Myocyte (in vitro differentiated cells): ENCODE measurements at regions not wholly inside any gene's neighbourhood (a gene's known extent, or its start where the extent isn't known, plus 50 kb on each side); places are given as distances from the start of the nearest gene placed in this dataset.
A peak's percentile ranks its signal among the peaks of the same experiment; 100 is the strongest.

Experiments
- DNase-seq: peaks from one replicate; pipeline ENCODE4 v3.0.0-alpha.2; 2012; ENCODE audit warnings: low read depth

DNA sequence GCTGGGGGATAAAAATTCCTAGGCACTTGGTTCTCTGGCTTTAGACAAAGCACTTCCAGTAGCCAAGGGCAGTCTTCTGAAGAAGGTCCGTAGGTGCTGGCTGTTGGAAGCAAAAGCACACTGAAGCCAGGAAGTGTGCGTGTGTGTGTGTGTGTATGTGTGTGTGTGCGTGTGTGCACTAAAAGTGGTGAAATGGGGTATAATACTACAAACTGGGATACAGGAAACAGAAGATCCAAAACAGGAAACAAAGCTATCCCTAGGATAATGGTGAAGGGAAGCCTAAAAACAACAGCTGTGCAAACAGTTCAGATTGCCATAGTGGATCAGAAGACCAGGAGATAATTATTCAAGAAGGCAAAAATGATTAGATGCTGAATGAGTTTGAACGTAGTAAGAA, 103.4 kb downstream of the IL20RB start:
- peak; percentile 7 for DNase-seq

DNA sequence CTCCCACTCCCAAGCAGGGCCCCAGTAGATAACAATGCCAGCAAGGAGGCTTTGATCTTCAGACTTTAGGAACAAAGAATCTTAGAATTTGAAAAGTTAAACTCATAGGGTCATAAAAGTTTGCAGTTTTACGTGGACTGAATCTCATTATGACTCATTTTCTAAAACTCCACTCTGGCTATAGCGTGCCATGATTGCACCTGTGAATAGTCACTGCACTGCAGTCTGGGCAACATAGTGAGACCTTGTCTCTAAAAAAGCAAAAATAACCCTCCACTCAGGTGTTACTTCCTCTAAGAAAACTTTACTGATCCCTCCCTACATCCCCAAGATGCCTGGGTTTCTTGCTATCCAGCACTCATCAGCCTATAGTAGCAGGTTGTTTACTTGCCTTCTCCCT, 104.5 kb downstream of the IL20RB start:
- no peak for DNase-seq

DNA sequence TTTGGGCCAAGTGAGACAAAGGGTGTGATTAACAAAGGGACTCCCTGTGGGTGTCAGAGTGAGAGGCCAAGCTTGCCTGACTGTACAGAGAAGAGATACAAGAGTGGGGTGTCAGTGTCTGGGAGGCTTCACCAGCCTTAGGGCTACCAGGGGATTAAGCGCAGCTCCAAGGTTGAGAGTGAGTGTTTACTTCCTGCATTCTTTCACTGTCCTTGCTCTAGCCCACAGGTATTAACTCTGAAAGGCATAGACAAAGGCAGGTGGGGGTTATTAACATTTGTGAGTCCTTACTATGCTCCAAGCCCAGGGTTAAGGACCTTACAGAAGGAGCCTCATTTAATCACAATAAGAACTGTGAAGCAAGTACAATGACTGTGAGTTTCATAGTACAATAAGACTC, 107.6 kb downstream of the IL20RB start:
- DNase-seq, result no peak

DNA sequence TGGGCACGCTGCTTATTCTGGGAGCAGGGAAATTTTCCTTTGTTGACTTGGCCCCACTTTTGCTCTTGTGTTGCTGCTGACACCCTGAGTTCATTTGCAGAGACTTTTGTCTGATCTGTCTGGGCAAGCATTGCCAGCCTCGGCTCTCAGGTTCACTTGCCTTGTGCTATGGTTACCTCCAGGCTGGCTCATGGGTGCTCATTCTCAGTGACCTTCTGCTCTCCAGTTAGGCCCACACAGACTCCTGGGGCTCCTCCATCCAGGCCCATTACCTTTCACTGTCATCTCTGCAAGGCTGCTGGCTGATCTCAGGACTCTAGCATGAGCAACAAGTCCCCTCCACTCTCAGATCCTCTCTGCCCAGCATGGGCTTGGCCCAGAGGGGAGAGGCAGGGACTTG, 108.3 kb downstream of the IL20RB start:
- DNase-seq, result no peak

DNA sequence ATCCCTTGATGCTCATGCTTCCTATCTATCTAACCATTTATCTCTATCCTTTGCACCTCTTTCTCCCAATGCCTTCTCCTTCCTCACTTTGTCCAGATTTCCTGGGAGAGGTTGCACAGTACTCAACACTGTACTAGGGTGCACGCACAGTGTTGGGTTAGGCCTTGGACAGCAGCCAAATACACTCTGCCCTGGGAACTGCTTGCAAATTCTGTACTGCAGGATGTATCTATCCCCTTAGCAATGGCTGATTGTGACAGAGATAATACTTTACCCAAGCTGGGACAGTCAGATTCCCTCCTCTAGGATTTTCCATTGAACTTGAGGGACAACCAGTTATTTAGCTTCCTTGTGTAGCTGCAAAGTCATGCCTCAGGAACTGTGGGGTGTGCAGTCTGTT, 113.3 kb downstream of the IL20RB start:
- no peak for DNase-seq

DNA sequence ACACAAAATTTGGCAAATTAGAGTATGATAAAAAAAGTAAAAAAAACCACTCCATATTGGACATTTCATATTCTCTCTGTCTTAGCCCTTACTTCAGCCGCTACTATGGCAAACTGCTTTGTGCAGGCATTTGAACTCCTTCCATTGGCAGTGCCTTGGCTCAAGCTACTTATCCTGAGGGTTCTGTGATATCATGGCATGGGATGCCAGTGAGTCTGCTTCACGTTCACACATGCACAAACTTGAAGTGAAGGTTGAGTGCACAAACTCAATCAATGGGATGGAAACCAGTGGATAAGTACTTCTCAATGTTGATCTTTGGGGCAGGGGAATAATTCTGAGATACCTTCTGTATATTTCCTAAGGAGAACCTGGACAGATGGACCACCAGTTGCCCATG, 117.2 kb downstream of the IL20RB start:
- DNase-seq, result no peak

DNA sequence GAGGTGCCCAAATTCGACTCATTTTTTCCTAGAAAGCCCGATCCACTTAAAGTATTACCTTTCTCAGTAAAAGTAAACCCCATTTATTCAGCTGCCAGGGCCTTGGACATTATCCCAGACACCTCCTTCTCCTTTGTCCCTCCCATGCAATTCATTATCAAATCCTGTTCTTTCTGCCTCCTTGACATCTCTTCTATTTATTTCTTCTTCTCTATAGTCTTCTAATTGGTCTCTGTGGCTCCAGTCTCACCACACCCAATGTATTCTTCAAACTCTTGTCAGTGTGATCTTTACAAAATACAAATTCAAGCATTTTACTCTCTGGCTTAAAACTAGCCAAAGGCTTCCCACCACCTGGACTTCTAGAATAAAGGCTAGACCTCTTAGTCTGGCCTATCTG, 120.3 kb downstream of the IL20RB start:
- DNase-seq, result no peak

DNA sequence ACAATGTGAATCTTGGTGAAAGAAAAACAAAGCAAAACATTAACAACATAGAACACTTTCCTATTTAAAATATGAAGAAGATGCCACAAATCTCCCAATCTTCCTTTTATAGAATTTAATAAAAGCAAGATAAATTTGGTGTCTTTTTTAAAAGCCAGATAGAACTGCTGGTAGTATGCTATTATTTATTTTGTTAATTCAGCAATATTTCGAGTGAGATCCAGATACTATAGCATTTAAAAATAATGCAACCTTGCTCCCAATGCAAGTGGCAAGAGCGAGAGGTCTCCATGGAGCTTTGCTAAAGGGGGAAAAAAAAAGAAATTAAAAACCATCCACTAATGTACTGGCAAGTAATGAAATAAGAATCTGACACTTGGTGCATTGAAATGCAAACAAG, 121.8 kb downstream of the IL20RB start:
- no peak for DNase-seq

DNA sequence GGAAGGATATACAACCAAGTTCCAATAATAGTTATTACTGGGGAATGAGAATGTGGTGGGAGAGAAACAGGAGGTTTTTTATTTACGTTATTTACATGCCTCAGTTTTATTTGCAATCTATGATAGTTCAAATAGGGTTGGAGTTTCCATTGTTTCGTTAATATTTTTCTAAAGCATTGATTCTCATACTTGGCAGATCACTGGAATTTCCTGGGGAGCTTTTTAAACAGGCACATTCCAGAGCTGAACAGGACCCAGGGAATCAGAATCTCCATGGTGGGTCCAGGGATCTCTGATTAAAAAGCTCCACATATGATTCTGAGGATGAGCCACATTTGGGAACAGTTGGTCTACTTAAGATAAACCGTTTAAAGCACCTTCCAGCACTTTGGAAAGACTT, 123.9 kb downstream of the IL20RB start:
- no peak for DNase-seq

DNA sequence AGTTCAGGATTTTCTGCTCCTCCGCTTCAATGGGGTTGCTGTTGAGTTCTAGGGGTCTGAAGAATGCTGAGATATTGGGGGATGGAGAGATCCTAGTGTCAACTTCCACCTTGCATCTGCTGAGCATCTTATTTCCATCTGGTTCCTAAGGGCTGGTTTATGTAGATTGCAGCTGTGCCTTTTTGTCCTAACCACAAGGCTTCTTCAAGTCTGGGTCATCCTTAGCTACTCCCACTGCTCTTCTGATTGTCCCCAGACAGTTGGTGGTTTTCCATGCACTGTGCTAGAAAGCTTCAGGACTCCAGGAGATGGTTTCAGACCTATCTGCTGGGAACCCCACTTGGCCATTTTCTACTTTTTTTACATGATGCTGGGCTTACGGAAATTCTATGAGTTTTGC, 125.0 kb downstream of the IL20RB start:
- no peak for DNase-seq

DNA sequence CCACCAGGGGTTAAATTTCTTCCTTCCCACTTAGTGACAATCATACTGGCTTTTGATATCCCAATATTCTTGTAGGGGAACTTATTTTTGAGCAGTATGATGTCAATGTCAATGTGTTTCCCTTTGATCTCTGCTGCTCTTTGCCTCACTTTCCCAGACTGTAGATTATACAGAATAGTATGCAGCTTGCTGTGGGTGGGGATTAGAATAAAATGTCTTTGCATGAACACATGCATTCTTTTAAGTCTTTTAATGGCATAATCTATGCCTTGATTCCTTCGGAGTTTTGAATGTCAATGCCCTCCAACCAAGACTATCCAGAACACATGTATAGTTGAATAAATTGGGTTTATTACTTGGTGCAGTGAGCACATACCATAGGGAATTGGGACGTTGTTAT, 125.5 kb downstream of the IL20RB start:
- DNase-seq, result no peak

DNA sequence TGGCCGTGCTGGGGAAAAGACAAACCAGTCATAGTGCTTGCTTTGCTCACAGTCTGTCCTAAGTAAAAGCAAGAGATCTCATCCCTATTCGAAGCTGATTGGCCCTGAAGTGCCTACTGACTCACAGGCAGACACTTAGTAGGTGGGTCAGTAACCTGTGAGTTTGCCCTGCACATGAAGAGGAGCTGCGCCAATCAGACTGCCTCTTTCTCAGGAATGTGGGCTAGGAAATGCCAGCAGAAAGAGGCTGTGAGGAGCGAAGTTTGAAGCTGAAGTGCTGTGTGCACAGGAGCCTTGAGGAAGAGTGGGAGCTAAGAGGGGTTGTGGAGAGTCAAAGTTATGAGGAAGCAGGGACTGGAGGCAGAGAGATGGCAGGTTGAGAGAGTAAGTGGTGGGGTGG, 126.8 kb downstream of the IL20RB start:
- DNase-seq, result no peak

DNA sequence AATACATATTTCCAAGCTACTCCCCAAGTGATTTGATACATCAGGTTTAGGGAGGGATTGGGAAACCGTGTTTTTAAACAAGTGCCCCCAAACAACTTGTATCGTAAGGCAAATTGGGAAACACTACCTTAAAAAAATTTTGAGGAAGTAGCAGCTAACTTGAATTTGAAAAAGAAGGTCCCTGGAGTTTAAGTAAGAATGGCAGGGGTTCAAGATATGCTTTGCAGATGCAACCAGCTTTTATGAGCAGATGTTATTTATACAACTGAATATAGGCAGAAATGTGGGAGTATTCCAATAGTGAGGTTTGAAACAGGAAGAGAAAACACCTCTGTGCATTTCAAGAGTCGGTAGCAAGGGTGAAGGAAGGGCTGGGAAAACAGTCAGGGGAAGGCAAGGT, 139.6 kb downstream of the IL20RB start:
- DNase-seq, result no peak

DNA sequence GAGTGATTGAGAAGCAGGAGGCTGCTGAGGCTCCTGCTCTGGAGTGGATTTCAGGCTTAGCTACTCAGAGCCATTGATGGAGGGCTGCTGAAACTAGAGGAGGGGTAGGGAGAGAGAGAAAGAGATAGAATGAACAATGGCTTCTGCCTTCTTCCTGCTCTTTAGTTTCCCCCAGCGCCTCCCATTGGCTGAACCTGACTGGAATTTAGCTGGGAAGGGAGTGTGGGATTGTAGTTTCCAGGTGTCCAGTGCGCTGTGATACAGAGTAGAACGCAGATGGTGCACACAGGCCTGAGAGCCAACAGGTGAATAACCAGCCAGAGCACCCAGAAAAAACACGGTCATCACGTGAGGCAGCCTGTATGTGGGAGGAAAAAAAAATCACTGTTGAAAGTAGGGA, 140.1 kb downstream of the IL20RB start:
- no peak for DNase-seq

DNA sequence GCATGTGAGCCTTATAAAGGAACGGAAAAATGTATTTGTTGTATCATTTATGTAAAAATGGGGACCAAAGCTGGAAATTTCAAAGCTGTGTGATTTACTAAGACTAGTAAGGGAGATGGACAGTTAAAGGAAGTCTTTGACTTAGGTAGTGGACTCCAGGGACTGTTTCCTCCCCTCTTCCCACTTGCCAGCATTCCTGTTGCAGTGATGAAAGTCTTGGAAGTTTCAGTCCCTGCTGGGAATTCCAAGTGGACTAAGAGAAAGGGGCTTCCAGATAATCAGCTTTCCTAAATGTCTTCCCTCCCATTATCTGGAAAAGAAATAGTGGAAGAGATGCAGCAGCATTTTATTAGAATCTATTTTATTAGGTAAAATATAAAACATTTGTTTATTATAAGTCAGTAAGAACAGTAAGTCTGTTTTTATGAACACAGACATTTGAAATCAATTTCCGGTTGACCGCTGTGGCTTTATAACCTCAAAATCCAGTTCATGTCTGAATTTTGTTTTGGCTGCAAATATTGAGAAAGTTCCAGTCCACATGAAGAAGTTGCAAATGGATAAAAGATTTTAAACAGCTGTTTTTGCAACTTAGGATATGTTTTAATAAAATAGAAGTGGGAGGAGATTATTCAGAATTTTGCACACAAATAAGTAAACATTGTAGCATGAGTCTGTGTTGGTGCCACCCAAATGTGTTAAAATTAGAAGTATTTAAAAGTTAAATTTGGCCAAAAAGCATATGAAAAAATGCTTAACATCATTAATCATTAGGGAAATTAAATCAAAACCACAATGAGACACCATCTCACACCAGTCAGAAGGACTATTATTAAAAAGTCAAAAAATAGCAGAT, 141.8 kb downstream of the IL20RB start:
- DNase-seq, result no peak

DNA sequence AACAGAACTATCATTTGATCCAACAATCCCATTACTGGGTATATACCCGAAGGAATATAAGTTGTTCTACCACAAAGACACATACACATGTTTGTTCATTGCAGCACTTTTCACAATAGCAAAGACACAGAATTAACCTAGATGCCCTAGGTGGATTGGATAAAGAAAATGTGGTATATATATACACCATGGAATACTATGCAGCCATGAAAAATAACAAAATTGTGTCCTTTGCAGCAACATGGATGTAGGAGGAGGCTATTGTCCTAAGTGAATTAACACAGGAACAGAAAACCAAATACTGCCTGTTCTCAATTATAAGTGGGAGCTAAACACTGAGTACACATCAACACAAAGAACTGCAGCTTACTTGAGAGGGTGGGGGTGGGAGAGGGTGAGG, 142.5 kb downstream of the IL20RB start:
- no peak for DNase-seq

DNA sequence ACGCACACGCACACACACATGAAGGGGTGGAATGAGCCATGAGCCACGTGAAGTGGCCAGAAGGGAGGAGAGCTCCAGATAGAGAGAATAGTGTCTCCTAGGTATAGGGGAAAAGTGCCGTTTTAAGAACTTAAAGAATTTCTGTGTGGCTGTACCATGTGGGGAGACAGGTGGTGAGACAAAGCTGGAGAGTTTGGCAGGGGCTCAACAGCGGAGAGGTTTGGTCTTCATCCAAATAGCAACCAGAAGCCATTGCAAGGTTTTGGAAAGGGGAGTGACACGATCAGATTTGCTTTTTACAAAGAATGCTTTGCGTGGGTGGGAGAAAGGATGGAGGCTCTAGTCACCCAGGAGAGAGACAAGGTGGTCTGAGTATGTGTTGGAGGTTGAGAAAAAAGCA, 146.0 kb downstream of the IL20RB start:
- peak; percentile 65 for DNase-seq

DNA sequence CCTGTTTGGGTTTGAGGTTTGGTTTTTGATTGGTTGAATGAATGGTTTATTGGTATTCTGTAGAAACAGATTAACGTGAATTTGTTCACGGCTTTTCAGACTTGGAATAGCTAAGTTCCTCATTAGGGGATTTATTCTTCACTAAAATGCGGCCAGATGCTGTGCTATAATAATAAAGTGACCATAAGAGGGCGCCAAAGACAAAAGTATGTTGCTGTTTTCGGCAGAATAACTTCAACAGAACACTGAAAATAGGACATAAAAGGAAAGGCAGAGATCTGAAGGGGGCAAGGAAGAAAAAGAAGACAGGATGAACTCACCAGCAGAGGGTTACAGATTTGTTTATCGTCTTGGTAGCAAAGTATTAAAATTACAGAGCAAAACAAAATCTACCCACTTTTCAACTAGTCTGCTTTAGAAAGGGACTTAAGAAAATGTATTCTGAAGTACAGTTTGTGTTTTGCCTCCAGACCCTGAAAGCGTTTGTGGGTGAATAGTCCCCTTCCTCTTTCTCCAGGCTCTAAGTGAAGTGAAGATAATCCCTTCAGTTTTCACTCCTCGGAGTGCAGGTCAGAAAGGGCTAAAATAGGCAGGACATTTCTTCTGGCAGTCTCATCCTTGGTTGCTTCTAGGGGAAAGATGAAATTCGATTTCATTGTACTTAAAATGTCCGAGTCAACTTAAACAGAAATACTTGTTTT, 147.6 kb downstream of the IL20RB start:
- peak; percentile 78 for DNase-seq

DNA sequence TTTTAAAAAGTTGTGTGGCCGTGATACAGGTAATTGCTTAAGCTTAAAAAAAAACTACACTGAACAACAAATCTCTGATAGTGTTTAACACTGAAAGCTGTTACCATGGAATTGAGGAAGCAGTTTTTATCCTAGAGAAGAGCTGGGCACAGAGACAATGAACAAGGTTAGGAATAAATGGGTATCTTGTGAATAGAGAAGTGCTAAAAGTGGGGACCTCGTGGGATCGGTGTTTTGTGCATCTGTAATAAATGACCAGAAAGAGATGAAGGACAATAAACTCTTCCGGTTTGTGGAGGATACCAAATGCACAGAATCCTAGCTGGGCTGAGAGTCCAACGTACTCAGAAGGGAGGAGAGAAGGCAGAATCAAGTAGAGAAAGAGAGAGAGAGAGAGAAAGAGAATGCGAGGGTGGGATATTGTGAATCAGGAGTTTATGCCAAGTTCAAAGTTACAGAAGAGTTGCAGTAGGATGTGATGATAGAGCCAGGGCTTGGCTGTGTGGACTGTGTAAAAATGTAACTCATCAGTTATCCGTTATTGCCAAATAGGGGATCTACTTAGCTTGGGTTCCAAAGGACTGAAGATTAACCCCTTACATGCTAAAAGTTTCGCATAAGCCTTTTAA, 148.9 kb downstream of the IL20RB start:
- DNase-seq, result no peak

DNA sequence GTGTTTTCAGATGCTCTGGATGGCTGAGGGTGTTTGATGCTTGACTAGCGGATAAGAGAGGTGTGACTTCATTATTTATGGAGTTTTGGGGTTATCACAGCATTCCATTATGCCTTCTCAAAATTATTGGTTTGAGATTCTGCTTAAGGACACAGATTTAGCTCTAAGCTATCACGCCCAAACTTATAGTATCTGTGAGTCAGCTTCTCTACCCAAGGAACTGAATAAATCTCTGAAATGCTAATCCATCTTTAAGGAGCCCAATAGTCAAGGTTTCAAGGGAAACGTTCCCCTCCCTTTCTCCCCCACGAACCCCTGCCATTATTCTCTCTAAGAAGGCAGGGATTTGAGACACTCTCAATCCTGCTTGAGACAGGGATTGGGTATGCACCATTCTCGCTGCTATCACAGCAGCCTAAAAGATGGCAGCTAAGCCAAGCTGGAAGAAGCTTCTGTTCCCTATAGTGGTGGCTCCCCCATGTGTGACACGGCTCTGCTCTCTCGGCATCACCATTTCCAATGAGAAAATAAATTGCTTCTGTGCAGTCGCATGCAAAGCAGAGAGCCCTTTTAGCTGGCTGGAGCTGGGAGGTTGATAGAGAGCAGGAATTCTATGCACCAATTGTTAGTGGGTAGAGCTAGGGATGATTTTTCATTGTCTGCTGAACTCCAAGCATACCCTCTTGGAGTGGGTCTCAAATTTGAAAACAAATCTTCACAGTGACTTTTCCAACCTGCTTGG, 151.1 kb downstream of the IL20RB start:
- no peak for DNase-seq

DNA sequence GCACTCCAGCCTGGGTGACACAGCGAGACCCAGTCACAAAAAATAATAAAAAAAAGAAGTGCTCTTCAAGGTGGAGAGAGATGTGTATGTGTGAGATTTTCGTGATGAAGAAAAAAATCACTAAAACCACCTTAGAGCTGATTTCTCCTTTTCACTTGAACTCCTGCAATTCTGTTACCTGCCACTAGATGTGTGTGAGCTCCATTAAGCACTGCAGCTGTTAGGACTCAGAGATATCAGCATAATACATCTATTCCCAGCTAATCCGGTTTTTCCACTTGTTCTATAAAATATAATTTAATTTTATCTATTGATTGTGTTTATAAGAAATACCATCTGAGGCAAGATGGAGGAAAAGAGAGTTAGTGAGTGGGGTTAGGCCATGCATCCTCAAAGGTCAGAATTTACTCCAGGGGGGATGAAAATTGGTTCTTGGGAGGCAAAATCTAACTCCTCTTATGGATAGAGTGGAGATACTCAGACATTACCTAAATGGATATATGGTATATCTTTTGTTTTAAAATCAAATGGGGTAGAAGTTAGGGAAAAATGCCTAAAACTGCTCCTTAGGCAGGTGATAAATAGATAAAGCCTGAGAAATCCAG, 152.7 kb downstream of the IL20RB start:
- peak; percentile 24 for DNase-seq
